ENCODE measurements at regions not wholly inside any gene's neighbourhood (a gene's known extent, or its start where the extent isn't known, plus 50 kb on each side); places are given as distances from the start of the nearest gene placed in this dataset.

DNA sequence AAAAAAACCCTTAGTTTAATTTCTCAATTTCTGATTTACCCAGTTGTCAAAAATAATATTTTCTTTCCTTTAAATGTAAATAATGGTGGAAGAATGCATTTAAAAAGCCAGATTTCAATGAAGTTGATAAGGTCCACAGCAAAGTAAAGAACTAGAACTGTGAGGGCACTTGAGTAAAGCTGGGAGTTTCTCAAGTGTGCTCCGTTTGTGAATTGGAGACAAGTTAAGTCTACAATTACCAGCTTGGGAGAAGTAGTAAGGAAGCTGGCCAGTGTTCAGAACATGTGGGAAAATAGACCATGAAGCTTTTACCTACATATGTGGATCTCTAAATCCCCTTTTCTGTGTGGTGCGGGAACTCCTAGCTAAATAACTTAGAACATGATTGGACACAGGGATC is 239.4 kb downstream of the OXSM start:
- TF ChIP-seq, protein P1, sequence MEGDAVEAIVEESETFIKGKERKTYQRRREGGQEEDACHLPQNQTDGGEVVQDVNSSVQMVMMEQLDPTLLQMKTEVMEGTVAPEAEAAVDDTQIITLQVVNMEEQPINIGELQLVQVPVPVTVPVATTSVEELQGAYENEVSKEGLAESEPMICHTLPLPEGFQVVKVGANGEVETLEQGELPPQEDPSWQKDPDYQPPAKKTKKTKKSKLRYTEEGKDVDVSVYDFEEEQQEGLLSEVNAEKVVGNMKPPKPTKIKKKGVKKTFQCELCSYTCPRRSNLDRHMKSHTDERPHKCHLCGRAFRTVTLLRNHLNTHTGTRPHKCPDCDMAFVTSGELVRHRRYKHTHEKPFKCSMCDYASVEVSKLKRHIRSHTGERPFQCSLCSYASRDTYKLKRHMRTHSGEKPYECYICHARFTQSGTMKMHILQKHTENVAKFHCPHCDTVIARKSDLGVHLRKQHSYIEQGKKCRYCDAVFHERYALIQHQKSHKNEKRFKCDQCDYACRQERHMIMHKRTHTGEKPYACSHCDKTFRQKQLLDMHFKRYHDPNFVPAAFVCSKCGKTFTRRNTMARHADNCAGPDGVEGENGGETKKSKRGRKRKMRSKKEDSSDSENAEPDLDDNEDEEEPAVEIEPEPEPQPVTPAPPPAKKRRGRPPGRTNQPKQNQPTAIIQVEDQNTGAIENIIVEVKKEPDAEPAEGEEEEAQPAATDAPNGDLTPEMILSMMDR (optimal IDR thresholded peaks at IDR 0.05 in 1 of 3, IDR thresholded peaks at IDR 0.05 in 1 of 3, conservative IDR thresholded peaks at IDR 0.05 in 1 of 3; ENCODE audit: extremely low read depth in 1 of 3, insufficient read depth in 2 of 3, low read length in 3 of 3): no peak
- TF ChIP-seq EZH2 (IDR thresholded peaks at IDR 0.05; ENCODE audit: low read length): no peak

Data from keratinocyte (primary cell).